GM18951 (cell line): ENCODE measurements at regions not wholly inside any gene's neighbourhood (a gene's known extent, or its start where the extent isn't known, plus 50 kb on each side); places are given as distances from the start of the nearest gene placed in this dataset.

ENCODE experiments used
- POLR2A ChIP-seq: IDR thresholded peaks from 4 replicates; pipeline ENCODE4 v1.6.1; 2011; ENCODE audit warnings: mild to moderate bottlenecking; ENCODE audit not compliant: insufficient read length, insufficient read depth; ENCODE audit errors: extremely low read depth
- in situ Hi-C: fragments of 300-500 bp; cut with MboI; formaldehyde crosslinking; loops from one replicate; pipeline ENCODE4 v1.12.0; 2022; ENCODE audit warnings: low sequenced_read_pairs, mixed read lengths, inconsistent platforms; ENCODE audit not compliant: unreplicated experiment

DNA sequence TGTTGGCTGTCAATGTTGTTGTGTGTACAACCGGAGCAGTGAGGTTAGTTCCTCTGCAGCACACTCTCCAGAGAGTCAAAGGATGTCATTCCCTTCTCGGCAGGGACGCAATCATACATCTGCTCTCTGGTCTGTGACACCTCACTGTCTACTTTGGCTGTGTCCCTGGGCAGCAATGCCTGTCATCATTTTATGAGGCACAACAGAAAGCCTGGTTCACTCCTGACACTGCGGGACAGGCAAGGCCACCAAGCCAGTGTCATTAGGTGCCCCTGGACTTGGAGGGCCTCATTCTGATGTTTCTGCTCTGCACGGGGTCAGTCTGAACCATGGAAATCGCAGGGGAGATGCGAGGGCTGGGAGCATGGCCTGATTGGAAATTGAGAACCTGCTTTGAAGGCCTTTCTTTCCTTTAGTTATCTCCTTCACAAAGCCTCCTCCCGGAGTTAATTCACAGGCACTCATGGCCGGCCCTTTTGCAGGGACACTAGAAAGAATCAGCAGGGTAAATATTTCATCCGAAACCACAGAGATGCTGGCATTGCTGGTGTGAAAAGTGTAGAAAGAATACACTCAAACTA lies 284.4 kb downstream of the ZNF536 start:
- no peak for TF ChIP-seq POLR2A
- in situ Hi-C loops, result loop anchor here (25.0 kb wide), 2 partner anchors 794 to 919 kb away; no protein-coding TSS in a partner anchor

DNA sequence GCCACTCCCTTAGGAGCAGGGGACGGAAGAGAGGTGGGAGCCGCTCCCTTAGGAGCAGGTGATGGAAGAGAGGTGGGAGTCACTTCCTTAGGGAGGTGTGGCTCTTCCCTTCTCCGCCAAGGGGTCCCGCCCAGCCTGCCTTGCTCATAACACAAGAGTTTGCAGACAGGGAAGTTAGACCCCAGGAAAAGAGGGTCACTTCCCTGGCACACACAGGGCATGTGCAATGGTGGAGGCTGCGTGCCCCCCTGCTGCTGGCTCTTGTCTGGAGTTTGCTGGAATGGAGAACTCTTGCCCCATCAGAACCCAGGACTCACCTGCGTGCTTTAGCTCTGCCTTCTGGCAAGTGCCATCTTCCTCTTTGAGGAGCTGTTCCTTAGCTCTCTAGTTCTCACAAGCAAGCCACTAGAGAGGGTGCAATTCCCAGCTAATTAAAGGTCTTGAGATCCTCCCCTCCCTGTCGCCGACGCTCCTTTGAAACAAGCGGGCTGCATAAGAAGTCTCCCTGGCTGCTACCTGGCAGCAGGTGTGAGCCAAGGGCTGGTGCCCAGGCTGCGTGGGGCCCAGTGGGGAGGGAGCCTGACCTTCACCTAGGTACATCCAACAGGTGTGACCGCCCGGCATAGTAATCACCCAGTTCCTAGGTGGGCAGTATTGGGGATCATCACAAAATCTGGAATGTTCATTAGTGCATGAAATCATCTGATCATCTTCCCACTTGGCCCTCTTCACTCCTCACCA lies 281.6 kb downstream of the ZNF536 start:
- in situ Hi-C loops, result loop anchor here (25.0 kb wide), 2 partner anchors 792 to 917 kb away; no protein-coding TSS in a partner anchor
- no peak for TF ChIP-seq POLR2A

DNA sequence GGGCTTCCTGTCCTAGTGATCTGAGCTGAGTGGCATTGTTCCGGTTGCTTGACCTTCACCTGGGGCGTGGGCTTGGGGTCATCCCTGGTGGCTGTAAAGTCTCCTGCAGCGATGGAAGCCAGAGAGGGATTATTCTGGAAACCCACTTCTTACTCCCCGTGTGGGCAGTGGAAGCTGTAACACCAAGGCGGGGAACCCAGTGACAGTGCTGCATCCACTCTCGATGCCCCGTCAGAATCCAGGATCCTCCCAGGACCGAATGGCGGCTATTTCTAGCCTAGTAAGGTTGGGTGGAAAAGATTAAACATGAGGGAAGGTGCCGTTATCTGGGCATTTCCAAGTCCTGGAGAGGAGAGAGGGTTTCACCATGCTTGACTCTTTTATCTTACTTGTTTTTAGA lies 280.6 kb downstream of the ZNF536 start:
- in situ Hi-C loops, result loop anchor here (25.0 kb wide), 2 partner anchors 790 to 915 kb away; no protein-coding TSS in a partner anchor

DNA sequence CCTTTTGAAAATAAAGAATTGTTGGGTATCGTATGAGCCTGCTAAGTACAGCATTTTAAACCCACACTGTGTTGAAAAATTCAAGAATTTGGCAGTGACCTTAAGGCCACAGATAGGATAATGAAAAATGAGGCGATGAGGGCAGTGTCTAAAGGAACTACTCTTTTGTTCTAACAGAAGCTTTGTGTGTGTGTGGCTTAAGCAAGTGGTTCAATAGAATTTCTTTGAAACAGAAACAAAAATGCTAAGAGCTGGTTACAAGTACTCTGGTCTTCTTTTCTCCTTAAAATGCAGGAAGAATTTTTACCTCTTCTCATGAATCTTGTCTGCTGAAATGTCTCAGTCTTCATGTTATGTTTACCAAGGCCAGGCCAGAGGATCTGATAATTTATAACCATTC lies 279.5 kb downstream of the ZNF536 start:
- in situ Hi-C loops, result loop anchor here (25.0 kb wide), 2 partner anchors 789 to 914 kb away; no protein-coding TSS in a partner anchor
- TF ChIP-seq POLR2A, result no peak

More for the DNA sequence above, 280.6 kb downstream of the ZNF536 start:
- no peak for TF ChIP-seq POLR2A

GRCh38 chr19:30651066-30651465 lies 278.9 kb downstream of the ZNF536 start:
- in situ Hi-C loops, result loop anchor here (25.0 kb wide), 2 partner anchors 789 to 914 kb away; no protein-coding TSS in a partner anchor
- no peak for TF ChIP-seq POLR2A

GRCh38 chr19:30649934-30650614 lies 277.9 kb downstream of the ZNF536 start:
- TF ChIP-seq POLR2A, result no peak
- in situ Hi-C loops, result loop anchor here (25.0 kb wide), 2 partner anchors 788 to 913 kb away; no protein-coding TSS in a partner anchor

GRCh38 chr19:30648866-30649862 lies 277.0 kb downstream of the ZNF536 start:
- no peak for TF ChIP-seq POLR2A
- in situ Hi-C loops, result no loop called here

- in situ Hi-C loops, result no loop called here
- TF ChIP-seq POLR2A, result no peak
These were observed 275.9 kb downstream of the ZNF536 start for GRCh38 chr19:30647891-30648720.

DNA sequence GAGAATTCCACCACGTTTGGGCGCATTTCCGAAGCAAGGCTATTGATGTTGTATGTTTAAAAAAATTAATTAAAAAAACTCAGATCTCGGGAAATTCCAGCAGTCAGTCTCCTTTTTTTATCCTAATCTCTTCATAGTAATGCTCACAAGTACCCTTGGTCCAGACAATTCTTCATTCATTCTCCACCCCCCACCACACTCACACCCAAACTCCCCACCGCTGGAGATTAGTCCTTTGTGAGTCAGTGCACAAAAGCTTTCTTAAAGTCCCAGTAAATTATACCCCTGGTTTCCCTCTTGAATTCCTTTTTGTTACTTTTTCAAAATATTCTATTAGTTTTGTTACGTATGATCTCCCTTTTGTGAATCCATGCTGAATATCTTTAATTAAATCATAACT lies 274.6 kb downstream of the ZNF536 start:
- no peak for TF ChIP-seq POLR2A
- in situ Hi-C loops, result no loop called here

DNA sequence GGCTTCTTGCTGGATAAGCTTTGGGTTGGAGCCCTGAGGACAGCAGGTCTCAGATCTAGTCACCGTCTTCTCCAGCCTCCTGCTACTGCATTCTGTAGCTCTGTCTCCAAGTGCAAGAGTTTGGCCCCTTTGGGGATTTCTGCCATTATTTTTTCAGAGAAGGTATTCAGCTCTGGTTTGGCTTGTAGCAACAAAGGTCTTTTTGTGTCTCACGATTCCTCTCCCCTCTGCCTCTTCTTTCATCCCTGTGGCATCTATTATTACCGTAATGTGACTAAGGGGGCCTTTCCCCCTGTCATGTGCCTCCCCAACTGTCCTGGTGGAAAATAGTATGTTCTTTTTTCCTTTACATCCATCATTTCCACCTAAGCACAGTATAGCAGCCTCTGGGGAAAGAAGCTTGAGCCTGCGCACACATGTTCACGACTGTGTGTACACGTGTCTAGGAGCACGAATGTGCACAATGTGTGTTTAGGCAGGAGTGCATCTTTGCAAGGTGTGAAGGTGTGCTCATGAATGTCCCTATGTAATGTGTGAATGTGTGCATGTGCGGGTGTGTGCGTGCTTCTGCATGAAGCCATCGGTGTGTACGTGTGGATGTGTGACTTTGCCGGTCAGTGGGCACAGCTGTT lies 273.9 kb downstream of the ZNF536 start:
- no peak for TF ChIP-seq POLR2A

DNA sequence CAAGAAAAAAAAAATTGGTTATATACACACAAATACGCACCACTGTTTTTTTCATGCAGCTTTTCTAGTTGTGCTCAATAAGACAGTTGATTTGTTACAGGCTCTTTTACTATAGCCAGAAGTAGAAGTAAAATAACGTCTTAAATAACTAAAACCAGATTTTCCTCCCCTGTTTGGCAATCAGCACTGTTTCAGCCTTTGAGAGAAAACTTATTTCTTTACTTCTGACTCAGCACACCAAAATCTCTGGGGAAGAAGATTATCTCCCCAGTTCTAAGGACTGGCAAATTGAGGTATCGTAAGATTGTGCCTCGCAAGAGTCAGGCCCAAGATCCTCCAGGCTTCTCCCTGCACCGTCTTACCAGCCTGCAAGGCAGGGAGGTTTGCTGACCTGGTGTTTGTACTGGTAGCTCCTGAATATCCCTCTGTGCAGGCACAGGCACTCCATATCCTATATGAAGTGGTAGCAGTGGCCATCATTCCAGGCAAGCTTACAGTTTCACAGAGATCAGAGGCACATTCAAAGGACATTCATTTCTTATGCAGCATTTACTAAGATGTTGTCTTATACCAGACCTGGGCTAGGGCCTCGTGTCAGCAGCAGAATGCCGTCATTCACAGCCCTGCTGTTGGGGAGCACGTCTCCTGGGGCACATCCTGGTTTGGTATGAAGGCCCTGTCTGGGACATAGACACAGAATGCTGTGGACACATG lies 268.2 kb downstream of the ZNF536 start:
- no peak for TF ChIP-seq POLR2A
- in situ Hi-C loops, result no loop called here

More for the DNA sequence above, 273.9 kb downstream of the ZNF536 start:
- in situ Hi-C loops, result no loop called here
